Right lobe of liver (tissue), 6 donors: ENCODE measurements at regions not wholly inside any gene's neighbourhood (a gene's known extent, or its start where the extent isn't known, plus 50 kb on each side); places are given as distances from the start of the nearest gene placed in this dataset.

Source experiments
- ATAC-seq, 4 donors: fragments of 200-7000 bp; cut with Tn5 transposase; one replicate each; pipeline ENCODE4 v1.9.1; 2020; ENCODE audit warnings: mild to moderate bottlenecking in 4 of 4, moderate library complexity in 4 of 4
- DNase-seq, 3 donors: peaks; one replicate each; pipeline ENCODE4 v3.0.0-alpha.2; 2020
- H3K27ac ChIP-seq, 3 donors: fragments of 200-600 bp; one replicate each; pipeline ENCODE4 v1.8.0; 2022
- H3K27me3 ChIP-seq, 2 donors: fragments of 200-600 bp; one replicate each; pipeline ENCODE4 v1.8.0; 2022
- H3K36me3 ChIP-seq, 4 donors: fragments of 200-600 bp; sonication (generic) in 1 of 4; one replicate each; pipeline versions ENCODE4 v1.5.1 to v1.8.0; 2017 to 2022; ENCODE audit warnings: control low read depth in 1 of 4
- H3K4me1 ChIP-seq, 4 donors: fragments of 200-600 bp; sonication (generic) in 1 of 4; one replicate each; pipeline versions ENCODE4 v1.5.1 to v1.8.0; 2017 to 2022; ENCODE audit warnings: control low read depth in 1 of 4
- H3K4me3 ChIP-seq, 3 donors: fragments of 200-600 bp; one replicate each; pipeline ENCODE4 v1.8.0; 2022
- H3K9me3 ChIP-seq, 4 donors: fragments of 200-600 bp; sonication (generic) in 1 of 4; one replicate each; pipeline versions ENCODE4 v1.5.1 to v1.8.0; 2017 to 2022; ENCODE audit warnings: control low read depth in 1 of 4
- POLR2A ChIP-seq: fragments of 450-650 bp; IDR thresholded peaks from one replicate; pipeline ENCODE4 v1.6.1; 2017; ENCODE audit warnings: antibody characterized with exemption, mild to moderate bottlenecking
- WGBS: methylation state at CpG from one replicate; pipeline ENCODE4 v1.1.6; 2018; ENCODE audit warnings: low coverage, low lambda C conversion rate; ENCODE audit not compliant: insufficient coverage; ENCODE audit errors: missing lambda C conversion rate; 5-methylcytosine and 5-hydroxymethylcytosine counted together
- intact Hi-C, 2 donors: fragments of 100-400 bp; cut with DNase I; formaldehyde crosslinking; loops; one replicate each; pipeline versions ENCODE4 v1.11.2 to v1.14.1; 2022
- TF ChIP-seq, protein P1 (sequence below), 4 donors: fragments of 200-600 bp in 3 of 4; fragments of 450-650 bp in 1 of 4; IDR thresholded peaks; one replicate each; pipeline versions ENCODE4 v1.5.1 to v1.8.0; 2016 to 2022; ENCODE audit warnings: antibody characterized with exemption in 4 of 4, mild to moderate bottlenecking in 2 of 4
- donor health status: DM: no; HTN: yes; CAD: no.
- donor health status: DM: no; HTN: no; CAD: no.
- donor health status: DM: no; HTN: no; CAD: no.
- donor health status: DM: no; HTN: yes; CAD: no.
- donor health status: DM: no; HTN: yes; CAD: no.

DNA sequence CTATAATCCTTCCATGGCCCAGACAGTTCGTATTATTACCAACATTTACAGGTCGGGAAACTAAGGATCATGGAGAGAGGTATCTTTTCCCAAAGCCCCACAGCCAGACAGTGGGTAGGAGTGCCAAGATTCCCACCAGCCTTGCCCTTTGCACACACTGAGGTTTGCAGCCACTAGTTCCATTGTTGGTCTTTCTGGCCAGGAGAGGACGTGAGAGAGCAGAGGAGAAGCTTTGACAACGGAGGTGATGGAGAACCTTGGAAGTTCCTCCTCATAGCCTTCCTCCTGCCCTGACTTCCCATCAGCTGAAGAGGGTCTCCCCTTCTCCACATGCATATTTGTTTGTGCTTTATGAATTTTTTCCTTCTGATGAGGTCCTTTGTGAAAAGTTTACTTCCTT lies 50.5 kb upstream of the PLCL2 start:
- no peak for ATAC-seq
- TF ChIP-seq POLR2A: no peak
- TF ChIP-seq, protein P1, sequence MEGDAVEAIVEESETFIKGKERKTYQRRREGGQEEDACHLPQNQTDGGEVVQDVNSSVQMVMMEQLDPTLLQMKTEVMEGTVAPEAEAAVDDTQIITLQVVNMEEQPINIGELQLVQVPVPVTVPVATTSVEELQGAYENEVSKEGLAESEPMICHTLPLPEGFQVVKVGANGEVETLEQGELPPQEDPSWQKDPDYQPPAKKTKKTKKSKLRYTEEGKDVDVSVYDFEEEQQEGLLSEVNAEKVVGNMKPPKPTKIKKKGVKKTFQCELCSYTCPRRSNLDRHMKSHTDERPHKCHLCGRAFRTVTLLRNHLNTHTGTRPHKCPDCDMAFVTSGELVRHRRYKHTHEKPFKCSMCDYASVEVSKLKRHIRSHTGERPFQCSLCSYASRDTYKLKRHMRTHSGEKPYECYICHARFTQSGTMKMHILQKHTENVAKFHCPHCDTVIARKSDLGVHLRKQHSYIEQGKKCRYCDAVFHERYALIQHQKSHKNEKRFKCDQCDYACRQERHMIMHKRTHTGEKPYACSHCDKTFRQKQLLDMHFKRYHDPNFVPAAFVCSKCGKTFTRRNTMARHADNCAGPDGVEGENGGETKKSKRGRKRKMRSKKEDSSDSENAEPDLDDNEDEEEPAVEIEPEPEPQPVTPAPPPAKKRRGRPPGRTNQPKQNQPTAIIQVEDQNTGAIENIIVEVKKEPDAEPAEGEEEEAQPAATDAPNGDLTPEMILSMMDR (IDR thresholded peaks at IDR 0.05): peak in 1 of 4 donors; percentile 7
- no peak overlapping the region for H3K4me3 ChIP-seq
- H3K36me3 ChIP-seq: no peaks in the 10 kb centered on the region
- H3K27me3 ChIP-seq: no peaks in the 10 kb centered on the region
- 57% methylated on average over 2 of the region's 4 CpGs for WGBS
- H3K4me1 ChIP-seq: peaks cover 0 to 24% (median 11%) of the 10 kb centered on the region in 4 donors
- intact Hi-C loops: no loop called here
- no peak for DNase-seq
- no peaks in the 10 kb centered on the region for H3K9me3 ChIP-seq
- no peak overlapping the region for H3K27ac ChIP-seq

DNA sequence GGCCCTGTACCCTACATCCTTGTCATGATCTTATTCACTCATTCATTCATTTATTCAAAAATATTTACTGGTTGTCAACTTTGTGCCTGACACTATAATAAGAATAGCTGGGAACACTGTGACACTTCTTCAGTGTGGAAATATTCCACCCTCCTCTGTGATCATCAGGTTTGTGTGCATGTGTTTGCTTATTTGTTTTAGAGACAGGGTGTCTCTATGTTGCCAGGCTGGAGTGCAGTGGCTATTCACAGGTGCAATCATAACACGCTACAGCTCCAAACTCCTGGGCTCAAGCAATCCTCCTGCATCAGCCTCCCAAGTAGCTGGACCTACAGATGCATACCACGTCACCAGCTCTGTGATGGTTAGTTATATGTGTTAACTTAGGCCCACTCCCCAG lies 50.0 kb upstream of the PLCL2 start:
- 57% methylated on average over 1 of the region's 2 CpGs for WGBS
- H3K4me3 ChIP-seq: no peak overlapping the region
- H3K27me3 ChIP-seq: no peaks in the 10 kb centered on the region
- H3K27ac ChIP-seq: no peak overlapping the region
- DNase-seq: no peak
- intact Hi-C loops: no loop called here
- H3K4me1 ChIP-seq: peaks cover 0 to 27% (median 12%) of the 10 kb centered on the region in 4 donors
- peak; percentile 9 to 62 (median 52) for ATAC-seq
- H3K9me3 ChIP-seq: no peaks in the 10 kb centered on the region
- H3K36me3 ChIP-seq: no peaks in the 10 kb centered on the region
- TF ChIP-seq, protein P1 (IDR thresholded peaks at IDR 0.05): no peak
- TF ChIP-seq POLR2A: no peak
